G401 (cell line): ENCODE measurements at regions not wholly inside any gene's neighbourhood (a gene's known extent, or its start where the extent isn't known, plus 50 kb on each side); places are given as distances from the start of the nearest gene placed in this dataset.

Experiments used
- DNase-seq: peaks from one replicate; pipeline ENCODE4 v3.0.0-alpha.2; 2015; ENCODE audit warnings: low spot score
- in situ Hi-C: cut with HindIII; loops from 2 replicates; pipeline ENCODE4 v1.10.0; 2016; ENCODE audit warnings: low sequenced_read_pairs, mixed read lengths

DNA sequence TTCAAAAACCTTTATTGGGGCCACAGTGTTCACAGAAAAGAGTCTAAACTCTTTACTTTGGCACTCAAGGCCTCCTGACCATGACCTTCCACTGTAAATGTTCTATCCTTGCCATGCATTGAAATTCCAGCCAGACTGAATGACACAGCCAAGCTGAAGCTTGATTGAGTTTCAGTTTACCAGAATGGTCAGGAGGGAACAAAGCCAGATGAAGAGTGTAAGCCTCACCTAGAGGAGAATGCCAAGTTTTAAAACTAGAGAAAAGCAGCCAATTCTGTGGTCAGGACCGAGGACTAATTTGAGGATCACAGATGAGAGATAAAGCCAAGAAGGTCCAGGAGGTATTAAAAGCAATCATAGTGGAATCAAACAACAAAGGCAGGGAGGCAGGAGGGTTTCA is 215.3 kb downstream of the KCNA4 start:
- in situ Hi-C loops, result no loop called here
- DNase-seq, result no peak

DNA sequence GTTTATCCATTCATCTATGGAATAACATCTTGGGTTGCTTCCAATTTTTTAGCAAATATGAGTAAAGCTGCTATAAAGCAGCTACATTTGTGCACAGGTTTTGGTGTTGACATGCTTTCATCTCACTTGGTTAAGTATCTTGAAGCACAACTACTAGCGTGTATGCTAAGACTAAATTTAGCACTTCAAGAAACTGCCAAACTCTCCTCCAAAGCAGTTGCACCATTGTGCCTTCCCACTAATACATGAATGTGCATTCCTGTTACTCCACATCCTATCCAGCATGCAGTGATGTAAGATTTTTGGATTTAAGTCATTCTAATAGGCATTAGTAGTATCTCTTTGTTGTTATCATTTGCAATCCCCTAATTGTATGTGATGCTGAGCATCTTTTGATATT is 230.7 kb downstream of the KCNA4 start:
- in situ Hi-C loops, result no loop called here
- no peak for DNase-seq

DNA sequence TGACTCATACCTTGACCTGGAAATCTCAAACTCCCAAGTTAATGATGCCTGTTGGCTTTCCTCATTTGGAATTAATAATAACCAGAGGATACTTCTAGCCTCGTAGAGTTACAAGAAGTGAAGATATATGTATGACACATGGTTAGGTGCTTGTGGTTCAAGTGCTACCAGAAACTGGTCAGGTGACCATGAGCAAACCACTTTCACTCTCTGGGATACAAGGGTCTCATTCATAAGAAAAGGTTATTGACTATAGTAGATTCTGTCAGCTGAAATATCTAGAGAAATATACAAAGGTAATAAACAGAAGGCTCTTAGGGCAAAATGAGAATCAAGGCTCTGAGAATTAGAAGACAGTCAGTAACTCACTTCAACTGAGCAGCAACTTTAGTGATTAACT is 233.3 kb downstream of the KCNA4 start:
- in situ Hi-C loops, result no loop called here
- no peak for DNase-seq

DNA sequence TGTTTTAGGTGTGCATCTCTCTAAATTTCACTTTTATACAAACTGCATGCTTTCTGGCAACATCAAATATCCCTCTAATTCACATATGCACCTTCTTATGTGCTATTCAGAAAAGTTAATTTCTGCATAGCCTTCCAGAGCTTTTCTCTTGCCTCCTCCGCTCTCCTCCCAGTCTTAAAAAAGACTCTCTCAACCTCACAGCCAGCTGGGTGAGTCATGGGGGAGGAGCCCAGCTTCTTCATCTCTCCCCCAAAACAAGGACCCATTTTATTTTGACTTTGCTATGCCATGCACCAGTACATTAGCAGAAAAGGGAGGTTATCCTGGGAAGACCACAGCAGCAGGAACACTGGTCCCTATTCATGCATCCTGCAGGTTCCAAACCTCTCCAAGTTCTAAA is 234.4 kb downstream of the KCNA4 start:
- no peak for DNase-seq
- in situ Hi-C loops, result no loop called here

DNA sequence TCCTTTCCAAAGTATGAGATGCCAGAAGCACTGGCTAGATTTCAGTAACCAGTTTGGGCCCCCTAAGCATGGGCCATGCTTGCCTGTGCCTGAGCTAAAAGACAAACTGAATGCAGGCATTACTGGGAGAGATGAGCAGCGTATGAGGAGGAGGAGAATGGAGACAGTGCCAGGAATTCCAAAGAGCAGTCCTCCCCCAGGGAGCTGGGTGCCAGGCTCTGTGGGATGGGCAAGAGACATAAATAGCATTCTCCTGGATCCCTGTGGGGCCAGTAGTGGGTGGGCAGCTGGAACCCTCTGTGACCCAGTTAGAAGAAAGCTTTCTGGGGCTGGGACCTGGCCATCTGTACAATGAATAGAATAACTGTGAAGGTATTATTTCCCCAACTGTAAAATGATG is 235.6 kb downstream of the KCNA4 start:
- no peak for DNase-seq
- in situ Hi-C loops, result no loop called here

DNA sequence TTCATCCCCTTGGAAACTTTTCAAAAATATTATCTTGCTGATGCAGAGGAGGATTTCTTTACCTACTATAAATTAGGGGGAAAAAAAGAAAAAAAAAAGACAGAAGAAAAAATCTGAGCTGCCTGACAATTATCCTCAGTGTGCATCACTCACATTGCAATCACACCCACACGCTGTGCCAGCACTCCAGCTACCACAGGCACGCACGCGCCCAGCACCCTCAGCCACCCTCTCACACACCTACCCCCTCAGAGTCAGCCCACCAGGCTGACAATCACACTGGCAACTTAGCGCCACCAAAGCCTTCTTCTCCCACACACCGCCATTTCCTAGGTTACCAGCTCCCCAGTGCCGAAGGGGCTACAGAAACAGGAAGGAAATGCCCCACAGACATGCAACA is 236.1 kb downstream of the KCNA4 start:
- in situ Hi-C loops, result no loop called here
- DNase-seq, result no peak

DNA sequence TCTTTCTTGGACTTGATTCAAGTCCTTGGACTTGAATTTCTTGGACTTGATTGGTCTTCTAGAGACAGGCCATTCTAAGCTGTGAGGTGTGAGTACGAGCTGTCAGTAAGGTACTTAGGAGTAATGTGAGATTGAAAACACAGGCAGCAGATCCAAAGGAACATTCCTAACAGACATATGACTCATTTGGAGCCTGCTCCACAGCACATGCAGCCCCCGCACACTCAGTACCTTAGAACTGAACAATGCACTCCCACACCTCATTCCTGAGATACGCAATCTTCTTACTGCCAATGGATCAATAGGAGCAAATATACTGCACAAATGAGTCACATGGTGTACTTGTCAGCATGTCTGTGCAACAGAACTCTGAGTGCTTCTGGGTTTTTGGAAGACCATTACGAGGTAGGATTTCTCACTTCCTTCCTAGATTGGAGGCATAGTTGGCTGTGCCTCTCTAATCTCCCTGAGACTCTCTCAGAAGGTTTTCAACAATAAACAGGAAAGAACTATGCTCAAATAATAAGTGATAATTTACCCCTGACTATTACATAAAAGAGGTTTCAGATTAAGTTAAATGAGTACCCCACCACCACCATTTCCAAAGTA is 243.1 kb downstream of the KCNA4 start:
- in situ Hi-C loops, result no loop called here
- DNase-seq, result no peak

DNA sequence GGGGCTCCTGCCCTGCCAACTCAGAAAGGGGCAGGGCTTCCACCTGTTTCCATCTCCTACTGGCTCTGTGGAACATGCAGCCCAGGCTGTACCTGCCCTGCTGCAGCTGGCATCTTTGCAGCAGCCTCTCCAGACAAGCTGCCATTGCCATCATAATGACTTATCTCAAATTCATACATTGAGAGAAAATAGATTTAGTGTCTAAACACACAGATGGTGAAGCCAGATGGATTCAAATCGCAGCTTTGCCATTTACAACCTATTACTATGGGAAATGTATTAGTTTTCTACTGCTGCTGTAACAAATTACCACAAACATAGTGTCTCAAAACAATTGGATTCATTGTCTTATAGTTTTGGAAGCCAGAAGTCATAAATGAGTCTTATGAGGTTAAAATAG is 260.0 kb downstream of the KCNA4 start:
- in situ Hi-C loops, result loop anchor here (10.0 kb wide), 1 partner anchor 62 kb away; no protein-coding TSS in a partner anchor
- no peak for DNase-seq

DNA sequence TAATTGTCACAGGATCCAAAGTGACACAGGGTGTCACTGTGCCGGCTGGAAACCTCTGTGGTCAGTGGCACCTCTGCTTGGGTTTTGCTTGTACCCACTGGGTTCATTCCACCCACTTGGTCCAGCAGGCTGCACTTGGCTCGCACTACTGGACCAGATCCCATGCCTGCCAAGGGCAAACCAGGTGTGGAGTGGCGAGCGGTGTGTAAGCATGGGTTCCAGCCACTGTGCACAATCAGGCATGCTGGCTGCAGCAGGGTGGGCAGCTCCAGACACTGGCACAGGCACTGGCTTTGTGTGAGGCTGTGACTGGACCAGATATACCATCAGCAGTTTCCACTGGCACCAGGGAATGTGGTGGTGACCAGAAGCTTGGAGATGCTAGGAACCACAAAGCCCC is 261.4 kb downstream of the KCNA4 start:
- DNase-seq, result no peak
- in situ Hi-C loops, result loop anchor here (10.0 kb wide), 1 partner anchor 61 kb away; no protein-coding TSS in a partner anchor

DNA sequence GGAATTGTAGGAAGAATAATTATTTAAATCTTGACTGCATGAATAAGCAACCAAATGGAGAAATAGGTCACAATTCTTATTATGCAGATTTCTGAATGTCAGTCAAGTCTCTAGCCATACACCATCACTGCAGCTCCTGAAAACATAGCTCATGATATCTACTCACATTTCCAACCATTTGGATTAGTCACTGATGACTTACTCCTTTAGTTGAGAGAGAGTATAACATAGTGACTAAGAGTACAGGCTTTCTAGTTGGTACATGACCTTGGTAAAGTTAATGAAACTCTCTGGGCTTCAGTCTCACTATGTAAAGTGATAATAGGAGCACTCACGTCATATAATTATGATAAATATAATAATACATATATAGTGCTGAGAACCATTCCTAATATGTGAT is 265.2 kb downstream of the KCNA4 start:
- DNase-seq, result no peak
- in situ Hi-C loops, result loop anchor here (10.0 kb wide), 1 partner anchor 57 kb away; no protein-coding TSS in a partner anchor

DNA sequence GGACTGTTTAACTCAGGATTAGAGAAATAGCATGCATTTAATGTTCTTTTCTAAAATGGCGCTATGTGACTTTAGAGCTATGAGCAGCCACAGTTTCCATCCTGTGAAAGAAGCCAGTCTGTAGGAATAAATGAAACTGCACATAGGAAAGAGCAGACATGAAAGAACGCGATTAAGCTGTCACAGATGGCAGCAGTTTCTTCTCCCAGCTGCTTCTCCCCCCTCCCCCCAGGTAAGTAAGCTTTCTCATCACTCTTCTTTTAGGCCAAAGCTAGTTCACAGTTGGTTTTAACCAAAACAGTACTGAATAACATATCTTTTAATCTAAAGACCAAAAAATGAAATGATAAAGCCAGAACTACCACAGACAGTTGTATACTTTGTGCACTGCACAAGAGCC is 266.4 kb downstream of the KCNA4 start:
- in situ Hi-C loops, result loop anchor here (10.0 kb wide), 1 partner anchor 56 kb away; no protein-coding TSS in a partner anchor
- DNase-seq, result no peak

DNA sequence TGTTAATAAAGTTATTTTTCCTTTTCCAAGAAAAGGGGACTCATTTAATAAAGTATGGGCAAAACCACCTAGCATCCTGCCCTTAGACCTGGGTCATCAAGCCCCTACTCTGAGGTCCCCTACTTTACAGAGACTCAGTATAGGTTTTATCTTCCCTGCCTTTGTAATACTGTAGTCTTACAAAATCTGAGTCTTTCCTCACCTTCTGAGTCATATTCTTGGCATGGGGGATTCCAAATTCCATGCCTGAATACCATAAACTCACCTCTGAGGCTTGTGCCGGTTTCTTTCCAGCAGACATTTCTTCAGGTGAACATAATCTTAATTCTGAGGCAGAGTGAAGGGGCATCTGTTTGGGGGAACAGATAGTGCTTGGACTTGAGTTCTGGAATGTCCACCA is 282.5 kb downstream of the KCNA4 start:
- DNase-seq, result no peak
- in situ Hi-C loops, result no loop called here

DNA sequence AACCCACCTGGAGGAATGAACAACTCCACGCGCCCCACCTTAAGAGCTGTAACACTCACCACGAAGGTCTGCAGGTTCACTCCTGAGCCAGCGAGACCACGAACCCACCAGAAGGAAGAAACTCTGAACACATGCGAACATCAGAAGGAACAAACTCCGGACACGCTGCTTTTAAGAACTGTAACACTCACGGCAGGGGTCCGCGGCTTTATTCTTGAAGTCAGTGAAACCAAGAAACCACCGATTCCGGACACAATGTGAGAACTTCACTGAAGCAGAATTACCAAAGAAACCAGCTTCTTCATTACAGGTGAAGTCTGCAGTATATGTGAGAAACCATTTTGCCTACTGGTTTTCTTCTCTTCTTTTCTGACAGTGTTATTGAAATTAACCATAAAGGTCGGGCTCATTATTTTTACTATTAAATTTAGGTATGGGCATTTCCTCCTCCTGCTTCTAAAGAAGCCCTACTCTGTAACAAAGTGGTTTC is 303.0 kb downstream of the KCNA4 start:
- in situ Hi-C loops, result no loop called here
- DNase-seq, result no peak

DNA sequence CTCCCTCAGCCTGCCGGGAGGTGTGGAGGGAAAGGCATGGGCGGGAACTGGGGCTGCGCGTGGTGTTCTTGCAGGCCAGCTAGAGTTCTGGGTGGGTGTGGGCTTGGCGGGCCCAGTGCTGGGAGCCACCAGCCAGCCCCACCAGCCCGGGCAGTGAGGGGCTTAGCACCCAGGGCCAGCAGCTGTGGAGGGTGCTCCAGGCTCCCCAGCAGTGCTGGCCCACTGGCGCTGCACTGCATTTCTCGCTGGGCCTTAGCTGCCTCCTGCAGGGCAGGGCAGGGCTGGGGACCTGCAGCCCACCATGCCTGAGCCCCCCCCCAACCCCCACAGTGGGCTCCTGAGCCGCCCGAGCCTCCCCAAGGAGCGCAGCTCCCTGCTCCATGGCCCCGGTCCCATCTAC is 304.2 kb downstream of the KCNA4 start:
- in situ Hi-C loops, result no loop called here
- no peak for DNase-seq

DNA sequence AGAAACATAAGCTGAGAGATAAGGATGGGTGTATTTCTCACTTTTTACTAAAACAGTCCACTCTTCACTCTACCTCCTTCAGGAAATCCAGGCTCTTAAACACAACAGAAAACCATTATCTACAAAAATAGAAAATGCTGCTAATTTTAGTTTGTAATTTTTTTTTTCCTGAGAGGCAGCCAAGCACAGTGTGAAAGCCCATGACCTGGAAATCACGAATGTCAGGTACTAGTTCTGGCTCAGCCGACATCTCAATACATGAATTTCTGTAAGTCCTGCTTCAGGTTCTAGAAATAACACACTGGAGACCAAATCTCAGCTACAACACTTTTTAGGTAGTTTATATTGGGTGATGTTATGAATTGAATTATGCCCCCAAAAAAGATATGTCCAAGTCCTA is 308.9 kb downstream of the KCNA4 start:
- no peak for DNase-seq
- in situ Hi-C loops, result no loop called here

DNA sequence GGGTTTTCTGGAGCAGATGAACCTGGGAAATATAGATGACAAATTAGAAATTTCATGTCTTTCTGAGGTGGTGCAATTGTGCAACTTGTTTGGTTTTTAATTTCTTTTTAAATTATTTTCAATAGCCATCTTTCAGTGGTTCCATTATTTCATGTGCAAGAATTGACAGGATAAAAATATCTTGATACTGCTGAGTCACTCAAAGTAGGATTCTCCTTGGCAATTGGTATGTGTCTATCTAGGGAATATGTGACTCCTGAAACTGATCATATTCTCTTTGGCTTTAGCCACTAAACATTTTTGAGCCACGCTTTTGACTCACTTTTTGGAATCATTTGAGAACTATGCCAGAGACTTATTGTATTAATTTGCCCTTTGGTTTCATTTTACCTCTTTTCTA is 331.5 kb downstream of the KCNA4 start:
- DNase-seq, result no peak
- in situ Hi-C loops, result no loop called here

DNA sequence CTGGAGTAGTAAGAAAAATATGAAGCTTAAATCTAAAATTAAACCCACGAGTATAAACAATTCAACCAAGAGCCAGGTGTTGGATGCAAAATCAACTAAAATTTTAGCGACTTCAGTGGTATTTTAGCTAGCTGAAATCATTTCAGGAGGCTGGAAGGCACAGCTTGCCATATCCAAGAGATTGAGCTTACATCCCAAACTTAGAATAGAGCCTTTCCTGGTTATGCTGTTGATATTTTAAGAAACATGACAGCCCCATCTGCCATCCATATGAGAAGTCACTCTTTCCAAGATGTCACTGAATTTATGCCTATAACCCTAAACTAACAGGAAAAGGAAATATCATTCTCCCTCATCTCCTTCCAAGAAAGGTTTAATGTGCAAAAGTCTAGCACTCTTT is 334.0 kb downstream of the KCNA4 start:
- DNase-seq, result no peak
- in situ Hi-C loops, result no loop called here

DNA sequence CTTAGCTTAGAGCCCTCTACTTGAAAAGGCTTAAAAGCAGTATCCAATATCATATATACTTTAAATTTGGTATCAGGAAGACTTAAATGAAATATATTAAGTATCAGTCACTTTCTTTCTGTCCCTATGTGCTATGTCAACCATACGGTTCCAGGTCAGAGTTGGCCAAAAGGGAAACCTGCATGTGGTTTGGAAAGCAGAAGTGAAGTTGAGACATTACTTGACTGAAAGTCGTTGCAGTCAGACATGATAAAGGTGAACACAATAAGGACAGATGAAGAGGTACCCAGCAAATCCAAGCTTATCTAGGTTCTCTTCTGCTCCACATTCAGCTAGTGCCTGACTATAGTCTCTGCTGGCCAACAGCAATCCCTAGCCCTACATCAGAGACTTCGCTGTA is 336.8 kb downstream of the KCNA4 start:
- in situ Hi-C loops, result no loop called here
- no peak for DNase-seq

DNA sequence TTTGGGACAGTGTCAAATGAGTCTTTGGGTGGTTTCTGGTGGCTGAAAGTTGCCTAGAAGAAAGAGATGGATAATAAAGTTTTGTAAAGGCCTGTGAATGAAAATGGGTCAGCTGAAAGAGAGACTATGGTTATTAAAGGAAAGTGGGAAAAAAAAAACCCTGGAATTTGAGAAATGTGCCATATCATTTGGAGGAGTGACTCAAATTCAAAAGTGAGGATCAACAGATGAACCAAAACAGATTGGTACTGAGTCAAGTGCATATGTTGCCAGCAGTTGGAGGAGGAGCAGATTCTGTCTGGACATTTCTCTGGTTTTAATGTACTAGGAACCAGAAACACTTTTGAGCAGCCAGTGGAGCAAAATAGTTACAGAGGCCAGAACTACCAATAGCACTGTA is 339.8 kb downstream of the KCNA4 start:
- in situ Hi-C loops, result no loop called here
- no peak for DNase-seq

DNA sequence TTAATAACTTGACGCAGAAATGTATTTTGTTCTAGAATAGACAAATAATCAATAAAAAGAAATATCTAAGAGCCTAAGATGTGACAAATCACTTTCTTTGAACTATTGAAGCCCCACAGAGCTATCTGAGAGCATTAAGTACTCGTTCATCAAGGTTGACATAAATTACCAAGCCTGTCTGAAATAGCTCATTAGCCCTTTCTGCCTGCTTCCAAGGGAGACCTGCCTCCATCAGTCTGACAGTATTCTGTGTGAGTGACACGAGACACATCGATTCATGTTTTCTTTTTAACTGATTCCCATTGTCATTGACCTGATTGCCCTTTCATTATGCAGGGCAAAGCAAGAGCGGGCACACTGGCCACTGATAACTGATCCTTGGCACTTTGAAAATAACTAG is 347.5 kb downstream of the KCNA4 start:
- in situ Hi-C loops, result no loop called here

DNA sequence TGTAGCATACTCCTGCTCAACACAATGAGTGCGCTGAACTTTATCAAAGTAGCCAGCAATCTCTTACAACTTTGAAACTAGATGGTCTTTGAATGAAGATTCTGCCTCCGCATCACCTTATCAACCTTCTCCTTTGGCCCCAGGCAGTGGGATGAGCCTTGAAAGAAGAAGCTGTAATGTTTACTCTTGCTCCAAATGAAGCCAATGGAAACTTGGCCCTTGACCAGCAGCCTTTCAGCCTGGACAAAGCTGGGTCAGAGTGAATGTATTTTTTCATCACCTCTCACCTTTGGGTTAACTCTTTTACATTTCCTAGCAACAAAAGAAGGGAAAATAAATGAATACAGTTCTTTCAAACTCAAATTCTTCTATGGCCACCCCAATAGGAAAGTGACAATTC is 359.1 kb downstream of the KCNA4 start:
- DNase-seq, result no peak
- in situ Hi-C loops, result no loop called here

More for the DNA sequence above, 347.5 kb downstream of the KCNA4 start:
- DNase-seq, result no peak

DNA sequence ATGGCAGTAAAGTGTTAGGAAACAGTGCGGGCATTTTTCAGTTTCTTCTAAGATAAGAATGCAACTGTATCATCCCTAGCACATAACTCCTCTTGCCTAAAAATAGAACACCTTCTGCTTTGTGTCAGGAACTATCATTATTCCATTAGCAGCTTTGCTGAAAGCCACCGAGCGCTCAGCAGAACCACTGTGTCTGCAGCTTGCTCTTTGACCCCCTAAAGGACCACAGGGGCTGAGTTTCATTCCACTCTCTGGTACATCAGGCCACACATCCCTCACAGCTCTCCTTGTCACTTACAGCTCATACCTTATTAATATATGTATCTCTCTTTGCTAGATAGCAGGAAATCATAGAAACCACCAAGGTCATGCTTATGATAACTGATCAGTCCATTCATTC is 360.2 kb downstream of the KCNA4 start:
- DNase-seq, result no peak
- in situ Hi-C loops, result no loop called here
